Hepatocyte (in vitro differentiated cells): ENCODE measurements at regions not wholly inside any gene's neighbourhood (a gene's known extent, or its start where the extent isn't known, plus 50 kb on each side); places are given as distances from the start of the nearest gene placed in this dataset.

Source experiments
- DNase-seq: peaks from one replicate; pipeline ENCODE4 v3.0.0-alpha.2; 2016; ENCODE audit warnings: low spot score
- H2AFZ ChIP-seq: fragments of 200-600 bp; sonication (generic); 2 replicates; pipeline ENCODE4 v1.6.0; 2016; ENCODE audit warnings: antibody characterized with exemption, mild to moderate bottlenecking
- H3K27ac ChIP-seq: fragments of 200-600 bp; sonication (generic); 2 replicates; pipeline ENCODE4 v1.5.1; 2016; ENCODE audit warnings: mild to moderate bottlenecking
- H3K27me3 ChIP-seq: fragments of 200-600 bp; sonication (generic); 2 replicates; pipeline ENCODE4 v1.6.1; 2016
- H3K36me3 ChIP-seq: fragments of 200-600 bp; sonication (generic); replicated peaks from 2 replicates; pipeline ENCODE4 v1.5.1; 2016; ENCODE audit warnings: low read depth; ENCODE audit not compliant: insufficient read depth
- H3K4me1 ChIP-seq: fragments of 200-600 bp; sonication (generic); 2 replicates; pipeline ENCODE4 v1.5.1; 2016; ENCODE audit warnings: mild to moderate bottlenecking, moderate library complexity; ENCODE audit not compliant: insufficient read depth
- H3K4me2 ChIP-seq: fragments of 200-600 bp; sonication (generic); 2 replicates; pipeline ENCODE4 v1.6.0; 2016
- H3K4me3 ChIP-seq: fragments of 200-600 bp; sonication (generic); 2 replicates; pipeline ENCODE4 v1.5.1; 2016; ENCODE audit warnings: mild to moderate bottlenecking
- H3K79me2 ChIP-seq: fragments of 200-600 bp; sonication (generic); 2 replicates; pipeline ENCODE4 v1.6.0; 2017; ENCODE audit warnings: mild to moderate bottlenecking
- H3K9me2 ChIP-seq: fragments of 200-600 bp; sonication (generic); replicated peaks from 2 replicates; pipeline ENCODE4 v1.6.0; 2017; ENCODE audit warnings: mild to moderate bottlenecking; ENCODE audit not compliant: insufficient read depth
- H3K9me3 ChIP-seq: fragments of 200-600 bp; sonication (generic); 2 replicates; pipeline ENCODE4 v1.5.1; 2016; ENCODE audit warnings: low read depth, mild to moderate bottlenecking
- H4K20me1 ChIP-seq: fragments of 200-600 bp; sonication (generic); 2 replicates; pipeline ENCODE4 v1.6.0; 2016; ENCODE audit warnings: mild to moderate bottlenecking; ENCODE audit not compliant: insufficient read depth, poor library complexity, severe bottlenecking
- EZH2 ChIP-seq: fragments of 200-600 bp; sonication (generic); IDR thresholded peaks from 2 replicates; pipeline ENCODE4 v1.6.1; 2016; ENCODE audit warnings: antibody characterized with exemption, mild to moderate bottlenecking, borderline replicate concordance
- EZH2phosphoT487 ChIP-seq: fragments of 200-600 bp; sonication (generic); IDR thresholded peaks from one replicate; pipeline ENCODE4 v1.6.1; 2018; ENCODE audit warnings: antibody characterized with exemption, mild to moderate bottlenecking, low read depth, moderate library complexity; ENCODE audit not compliant: unreplicated experiment, severe bottlenecking
- WGBS: methylation state at CpG from one replicate; pipeline ENCODE4 v1.1.6; 2016; ENCODE audit warnings: low lambda C conversion rate; ENCODE audit errors: missing lambda C conversion rate; 5-methylcytosine and 5-hydroxymethylcytosine counted together
- TF ChIP-seq, protein P1 (sequence below): fragments of 200-600 bp; sonication (generic); IDR thresholded peaks from 2 replicates; pipeline ENCODE4 v1.5.1; 2016; ENCODE audit warnings: antibody characterized with exemption, mild to moderate bottlenecking; ENCODE audit not compliant: poor library complexity

DNA sequence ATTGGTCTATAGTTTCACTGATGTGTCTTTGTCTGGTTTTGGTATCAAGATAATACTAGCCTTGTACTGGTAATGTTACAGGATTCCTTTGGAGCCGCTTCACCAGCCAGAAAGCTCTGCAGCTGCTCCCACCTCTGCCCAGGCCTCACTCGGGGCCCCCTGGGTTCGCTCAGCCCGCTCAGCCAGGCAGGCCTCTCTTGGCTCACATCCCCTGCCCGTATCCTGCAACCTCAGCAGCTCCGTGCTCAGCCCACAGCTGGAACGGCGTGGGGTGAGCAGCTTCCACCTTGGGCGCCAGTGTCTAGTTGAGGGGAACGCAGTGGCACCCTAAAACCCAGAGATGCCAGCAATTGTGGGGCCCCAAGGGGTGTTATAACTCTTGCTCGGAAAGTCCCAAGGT, 429.7 kb upstream of the ROBO2 start:
- no peaks in the 10 kb centered on the region for H3K9me2 ChIP-seq
- no peaks in the 10 kb centered on the region for H3K79me2 ChIP-seq
- no peak overlapping the region for H2AFZ ChIP-seq
- no peak for DNase-seq
- H3K4me1 ChIP-seq: no peaks in the 10 kb centered on the region
- 93% methylated on average over 11 of the region's 11 CpGs for WGBS
- no peaks in the 10 kb centered on the region for H3K27me3 ChIP-seq
- H3K9me3 ChIP-seq: no peaks in the 10 kb centered on the region
- H3K27ac ChIP-seq: no peak overlapping the region
- TF ChIP-seq, protein P1, sequence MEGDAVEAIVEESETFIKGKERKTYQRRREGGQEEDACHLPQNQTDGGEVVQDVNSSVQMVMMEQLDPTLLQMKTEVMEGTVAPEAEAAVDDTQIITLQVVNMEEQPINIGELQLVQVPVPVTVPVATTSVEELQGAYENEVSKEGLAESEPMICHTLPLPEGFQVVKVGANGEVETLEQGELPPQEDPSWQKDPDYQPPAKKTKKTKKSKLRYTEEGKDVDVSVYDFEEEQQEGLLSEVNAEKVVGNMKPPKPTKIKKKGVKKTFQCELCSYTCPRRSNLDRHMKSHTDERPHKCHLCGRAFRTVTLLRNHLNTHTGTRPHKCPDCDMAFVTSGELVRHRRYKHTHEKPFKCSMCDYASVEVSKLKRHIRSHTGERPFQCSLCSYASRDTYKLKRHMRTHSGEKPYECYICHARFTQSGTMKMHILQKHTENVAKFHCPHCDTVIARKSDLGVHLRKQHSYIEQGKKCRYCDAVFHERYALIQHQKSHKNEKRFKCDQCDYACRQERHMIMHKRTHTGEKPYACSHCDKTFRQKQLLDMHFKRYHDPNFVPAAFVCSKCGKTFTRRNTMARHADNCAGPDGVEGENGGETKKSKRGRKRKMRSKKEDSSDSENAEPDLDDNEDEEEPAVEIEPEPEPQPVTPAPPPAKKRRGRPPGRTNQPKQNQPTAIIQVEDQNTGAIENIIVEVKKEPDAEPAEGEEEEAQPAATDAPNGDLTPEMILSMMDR: no peak
- TF ChIP-seq EZH2phosphoT487 (no peak), EZH2 (no peak)
- H3K4me3 ChIP-seq: no peak overlapping the region
- H3K4me2 ChIP-seq: no peak overlapping the region
- no peaks in the 10 kb centered on the region for H3K36me3 ChIP-seq
- no peaks in the 10 kb centered on the region for H4K20me1 ChIP-seq

DNA sequence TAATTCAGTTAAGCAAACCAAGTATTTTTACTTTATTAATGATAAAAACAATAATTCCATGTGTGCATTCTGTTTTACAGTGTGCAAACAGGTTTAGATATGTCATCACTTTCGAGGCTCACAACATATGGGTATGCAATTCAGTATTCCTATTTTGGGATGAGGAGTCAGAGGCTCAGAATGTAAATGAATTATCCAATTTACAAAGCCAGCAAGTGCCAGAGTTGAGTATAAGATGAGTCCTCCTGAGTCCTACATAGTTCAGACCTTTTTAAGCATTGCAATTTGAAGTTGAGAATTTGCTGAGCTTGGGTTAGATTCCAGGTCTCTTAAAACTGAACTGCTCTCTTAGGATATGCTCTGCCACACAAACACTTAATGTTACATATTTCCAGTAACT, 424.2 kb upstream of the ROBO2 start:
- H3K27me3 ChIP-seq: no peaks in the 10 kb centered on the region
- H3K36me3 ChIP-seq: no peaks in the 10 kb centered on the region
- H2AFZ ChIP-seq: no peak overlapping the region
- H3K27ac ChIP-seq: no peak overlapping the region
- H3K9me3 ChIP-seq: no peaks in the 10 kb centered on the region
- H3K4me3 ChIP-seq: no peak overlapping the region
- TF ChIP-seq EZH2phosphoT487: no peak
- TF ChIP-seq EZH2: no peak
- TF ChIP-seq, protein P1: no peak
- no peak overlapping the region for H3K4me2 ChIP-seq
- no peaks in the 10 kb centered on the region for H3K9me2 ChIP-seq
- no peak for DNase-seq
- H3K4me1 ChIP-seq: no peaks in the 10 kb centered on the region
- no peaks in the 10 kb centered on the region for H3K79me2 ChIP-seq
- H4K20me1 ChIP-seq: no peaks in the 10 kb centered on the region
- WGBS: 68% methylated on average over 1 of the region's 1 CpG

DNA sequence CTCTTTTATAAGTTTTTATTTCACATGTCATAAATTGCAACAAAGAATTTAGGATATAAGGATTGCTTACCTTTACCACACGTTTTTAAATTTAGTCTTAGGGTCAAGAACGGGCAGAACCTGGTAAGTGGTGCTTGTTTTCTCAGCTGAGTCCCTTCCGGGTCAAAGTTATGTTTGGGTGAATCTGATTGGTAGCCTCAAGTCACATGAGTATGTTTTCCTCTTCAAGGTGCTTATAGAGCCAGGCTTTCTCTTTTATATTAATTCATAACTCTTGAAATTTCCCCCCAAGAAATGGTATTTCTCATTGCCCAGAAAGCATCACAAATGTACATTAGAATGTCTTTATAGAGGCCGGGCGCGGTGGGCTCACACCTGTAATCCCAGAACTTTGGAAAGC, 415.7 kb upstream of the ROBO2 start:
- Histone ChIP-seq H4K20me1 (no peaks in the 10 kb centered on the region), H3K27me3 (no peaks in the 10 kb centered on the region), H3K9me3 (no peaks in the 10 kb centered on the region), H3K4me1 (no peaks in the 10 kb centered on the region), H3K36me3 (no peaks in the 10 kb centered on the region), H3K27ac (no peak overlapping the region), H2AFZ (no peak overlapping the region), H3K9me2 (no peaks in the 10 kb centered on the region), H3K79me2 (no peaks in the 10 kb centered on the region), H3K4me2 (no peak overlapping the region), H3K4me3 (no peak overlapping the region)
- WGBS: 90% methylated on average over 6 of the region's 6 CpGs
- TF ChIP-seq EZH2phosphoT487: no peak
- no peak for TF ChIP-seq EZH2
- TF ChIP-seq, protein P1: no peak
- DNase-seq: no peak

DNA sequence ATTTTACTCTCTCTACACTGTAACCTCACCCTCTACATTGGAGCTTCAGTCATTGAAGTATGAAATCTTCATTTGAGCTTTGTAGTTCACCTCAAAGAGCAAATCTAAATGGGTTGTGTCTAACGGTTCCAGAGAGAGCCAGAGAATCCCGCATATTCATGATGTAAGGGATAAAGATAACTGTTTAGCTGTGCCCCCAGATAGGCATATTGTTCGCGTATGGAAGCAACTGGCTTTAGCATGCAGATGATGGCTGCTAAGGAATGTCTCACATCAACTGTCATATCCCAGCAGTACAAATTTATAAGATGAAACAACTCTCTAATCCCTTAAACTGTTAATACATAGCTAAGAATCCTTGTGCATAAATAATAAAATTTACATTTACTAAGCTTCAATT, 412.7 kb upstream of the ROBO2 start:
- no peak overlapping the region for H3K4me3 ChIP-seq
- 61% methylated on average over 4 of the region's 4 CpGs for WGBS

More for the DNA sequence above, 412.7 kb upstream of the ROBO2 start:
- DNase-seq: no peak
- Histone ChIP-seq H3K4me2 (no peak overlapping the region), H3K27ac (no peak overlapping the region), H2AFZ (no peak overlapping the region), H3K9me2 (no peaks in the 10 kb centered on the region), H3K27me3 (no peaks in the 10 kb centered on the region), H3K79me2 (no peaks in the 10 kb centered on the region), H4K20me1 (no peaks in the 10 kb centered on the region), H3K36me3 (no peaks in the 10 kb centered on the region), H3K9me3 (no peaks in the 10 kb centered on the region), H3K4me1 (no peaks in the 10 kb centered on the region)
- TF ChIP-seq, protein P1: no peak
- TF ChIP-seq EZH2: no peak
- no peak for TF ChIP-seq EZH2phosphoT487
